HEK293 (cell line): ENCODE measurements at regions not wholly inside any gene's neighbourhood (a gene's known extent, or its start where the extent isn't known, plus 50 kb on each side); places are given as distances from the start of the nearest gene placed in this dataset.

Source experiments
- CTCF ChIA-PET: fragments of 350-600 bp; formaldehyde crosslinking; extraction: SDS; loops from one replicate; lab custom pipeline; 2021; ENCODE audit warnings: antibody characterized with exemption; lab: Yijun Ruan, JAX
- POLR2A ChIA-PET: fragments of 300-600 bp; formaldehyde crosslinking; extraction: SDS; loops from one replicate; lab custom pipeline; 2020; ENCODE audit warnings: antibody characterized with exemption, inconsistent platforms; lab: Yijun Ruan, JAX
- H3K27ac ChIP-seq: fragments of 200-500 bp; sonication (Bioruptor generic); 2 replicates; pipeline ENCODE4 v1.5.1; 2014; ENCODE audit warnings: low read depth, low read length, control low read depth, inconsistent platforms; ENCODE audit errors: extremely low read depth
- H3K36me3 ChIP-seq, 2 experiments: fragments of 200-500 bp in 1 of 2; sonication (Bioruptor generic) in 1 of 2; 1 replicate in 1 of 2; 2 replicates in 1 of 2; pipeline ENCODE4 v1.5.1; 2014 to 2017; ENCODE audit warnings: inconsistent platforms in 2 of 2, low read length in 2 of 2; ENCODE audit not compliant: control insufficient read depth in 2 of 2, insufficient read depth in 1 of 2
- H3K4me1 ChIP-seq: fragments of 200-500 bp; sonication (Bioruptor generic); 2 replicates; pipeline ENCODE4 v1.5.1; 2014; ENCODE audit warnings: mild to moderate bottlenecking, low read length, inconsistent platforms; ENCODE audit not compliant: control insufficient read depth, insufficient read depth
- H3K4me3 ChIP-seq: 2 replicates; pipeline ENCODE4 v1.5.1; 2011; ENCODE audit warnings: low read depth, mild to moderate bottlenecking, control low read depth, low read length, moderate library complexity
- H3K9me3 ChIP-seq: fragments of 200-500 bp; sonication (Bioruptor generic); 2 replicates; pipeline ENCODE4 v1.5.1; 2014; ENCODE audit warnings: low read depth, low read length, inconsistent platforms; ENCODE audit not compliant: control insufficient read depth, insufficient read depth
- GFI1B ChIP-seq: fragments of 450-650 bp; formaldehyde crosslinking; IDR thresholded peaks from 2 replicates; pipeline ENCODE4 v1.5.1; 2016; ENCODE audit warnings: missing biosample characterization, missing genetic modification characterization
- OVOL3 ChIP-seq: fragments of 450-650 bp; formaldehyde crosslinking; IDR thresholded peaks from 2 replicates; pipeline ENCODE4 v1.5.1; 2016; ENCODE audit warnings: missing biosample characterization, missing genetic modification characterization
- SCRT1 ChIP-seq: fragments of 450-650 bp; formaldehyde crosslinking; IDR thresholded peaks from 2 replicates; pipeline ENCODE4 v1.5.1; 2016; ENCODE audit warnings: missing biosample characterization, missing genetic modification characterization, borderline replicate concordance
- ZIC2 ChIP-seq: fragments of 450-650 bp; formaldehyde crosslinking; IDR thresholded peaks from 2 replicates; pipeline ENCODE4 v1.5.1; 2016; ENCODE audit warnings: missing biosample characterization, missing genetic modification characterization
- ZNF114 ChIP-seq: fragments of 450-650 bp; formaldehyde crosslinking; IDR thresholded peaks from 2 replicates; pipeline ENCODE4 v1.5.0; 2017; ENCODE audit warnings: missing biosample characterization, missing genetic modification characterization
- ZNF138 ChIP-seq: fragments of 450-650 bp; formaldehyde crosslinking; IDR thresholded peaks from 2 replicates; pipeline ENCODE4 v1.5.1; 2016; ENCODE audit warnings: missing biosample characterization, missing genetic modification characterization, borderline replicate concordance
- ZNF157 ChIP-seq: fragments of 450-650 bp; formaldehyde crosslinking; IDR thresholded peaks from 2 replicates; pipeline ENCODE4 v1.5.1; 2016; ENCODE audit warnings: missing biosample characterization, missing genetic modification characterization
- ZNF169 ChIP-seq: fragments of 450-650 bp; formaldehyde crosslinking; IDR thresholded peaks from 2 replicates; pipeline ENCODE4 v1.5.1; 2016; ENCODE audit warnings: missing biosample characterization, missing genetic modification characterization
- ZNF174 ChIP-seq: fragments of 450-650 bp; formaldehyde crosslinking; IDR thresholded peaks from 2 replicates; pipeline ENCODE4 v1.5.0; 2017; ENCODE audit warnings: missing biosample characterization, mild to moderate bottlenecking, missing genetic modification characterization
- ZNF175 ChIP-seq: fragments of 450-650 bp; formaldehyde crosslinking; IDR thresholded peaks from 2 replicates; pipeline ENCODE4 v1.5.1; 2016; ENCODE audit warnings: missing biosample characterization, missing genetic modification characterization
- ZNF2 ChIP-seq: fragments of 450-650 bp; formaldehyde crosslinking; IDR thresholded peaks from 2 replicates; pipeline ENCODE4 v1.5.1; 2016; ENCODE audit warnings: missing biosample characterization, missing genetic modification characterization
- ZNF24 ChIP-seq: fragments of 450-650 bp; formaldehyde crosslinking; IDR thresholded peaks from 2 replicates; pipeline ENCODE4 v1.5.1; 2016; ENCODE audit warnings: missing biosample characterization, missing genetic modification characterization
- ZNF324 ChIP-seq: fragments of 450-650 bp; formaldehyde crosslinking; IDR thresholded peaks from 2 replicates; pipeline ENCODE4 v1.5.1; 2016; ENCODE audit warnings: missing biosample characterization, missing genetic modification characterization
- ZNF37A ChIP-seq: fragments of 450-650 bp; IDR thresholded peaks from 2 replicates; pipeline ENCODE4 v1.5.1; 2018; ENCODE audit warnings: missing biosample characterization, missing genetic modification characterization
- ZNF549 ChIP-seq: fragments of 450-650 bp; IDR thresholded peaks from 2 replicates; pipeline ENCODE4 v1.5.1; 2018; ENCODE audit warnings: missing biosample characterization, missing genetic modification characterization, mild to moderate bottlenecking, inconsistent platforms, moderate library complexity
- ZNF585B ChIP-seq: fragments of 450-650 bp; formaldehyde crosslinking; IDR thresholded peaks from 2 replicates; pipeline ENCODE4 v1.5.1; 2016; ENCODE audit warnings: missing biosample characterization, missing genetic modification characterization
- ZNF623 ChIP-seq: fragments of 450-650 bp; formaldehyde crosslinking; IDR thresholded peaks from 2 replicates; pipeline ENCODE4 v1.5.1; 2016; ENCODE audit warnings: missing biosample characterization, missing genetic modification characterization
- TF ChIP-seq, protein P1 (sequence below): fragments of 450-650 bp; formaldehyde crosslinking; IDR thresholded peaks from 2 replicates; pipeline ENCODE4 v1.5.0; 2017; ENCODE audit warnings: missing biosample characterization, missing genetic modification characterization, borderline replicate concordance
- TF ChIP-seq, protein P2 (sequence below): fragments of 450-650 bp; formaldehyde crosslinking; conservative IDR thresholded peaks from 2 replicates; pipeline ENCODE4 v1.5.1; 2016; ENCODE audit warnings: low read depth, missing biosample characterization, missing genetic modification characterization
- TF ChIP-seq, protein P3 (sequence below): fragments of 450-650 bp; formaldehyde crosslinking; IDR thresholded peaks from 2 replicates; pipeline ENCODE4; 2016; ENCODE audit warnings: missing biosample characterization, missing genetic modification characterization
- TF ChIP-seq, protein P4 (sequence below): fragments of 450-650 bp; formaldehyde crosslinking; conservative IDR thresholded peaks from 2 replicates; pipeline ENCODE4 v1.5.1; 2016; ENCODE audit warnings: low read depth, missing biosample characterization, missing genetic modification characterization
- TF ChIP-seq, protein P5 (sequence below): fragments of 450-650 bp; formaldehyde crosslinking; IDR thresholded peaks from 2 replicates; pipeline ENCODE4 v1.5.1; 2016; ENCODE audit warnings: missing biosample characterization, missing genetic modification characterization, borderline replicate concordance

DNA sequence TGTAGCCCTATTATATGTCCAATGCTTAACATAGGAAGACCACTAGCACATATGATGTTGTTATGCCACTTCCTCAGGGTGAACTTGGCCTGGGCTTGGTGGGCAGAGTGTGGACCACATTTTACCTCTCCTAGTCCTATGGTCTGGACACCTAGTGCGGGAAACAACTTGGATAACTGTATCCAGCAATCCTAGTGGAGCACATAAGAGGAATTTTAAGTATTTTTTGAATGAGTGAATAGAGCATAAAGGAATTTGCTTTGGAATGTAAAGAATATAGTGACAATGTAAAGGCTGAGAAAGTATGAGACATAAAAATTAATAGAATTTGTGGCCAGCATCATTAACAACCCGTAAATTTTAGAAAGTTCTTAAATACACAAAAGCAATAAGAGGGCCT, 528.9 kb downstream of the IGSF11 start (continued):
- TF ChIP-seq, protein P1, sequence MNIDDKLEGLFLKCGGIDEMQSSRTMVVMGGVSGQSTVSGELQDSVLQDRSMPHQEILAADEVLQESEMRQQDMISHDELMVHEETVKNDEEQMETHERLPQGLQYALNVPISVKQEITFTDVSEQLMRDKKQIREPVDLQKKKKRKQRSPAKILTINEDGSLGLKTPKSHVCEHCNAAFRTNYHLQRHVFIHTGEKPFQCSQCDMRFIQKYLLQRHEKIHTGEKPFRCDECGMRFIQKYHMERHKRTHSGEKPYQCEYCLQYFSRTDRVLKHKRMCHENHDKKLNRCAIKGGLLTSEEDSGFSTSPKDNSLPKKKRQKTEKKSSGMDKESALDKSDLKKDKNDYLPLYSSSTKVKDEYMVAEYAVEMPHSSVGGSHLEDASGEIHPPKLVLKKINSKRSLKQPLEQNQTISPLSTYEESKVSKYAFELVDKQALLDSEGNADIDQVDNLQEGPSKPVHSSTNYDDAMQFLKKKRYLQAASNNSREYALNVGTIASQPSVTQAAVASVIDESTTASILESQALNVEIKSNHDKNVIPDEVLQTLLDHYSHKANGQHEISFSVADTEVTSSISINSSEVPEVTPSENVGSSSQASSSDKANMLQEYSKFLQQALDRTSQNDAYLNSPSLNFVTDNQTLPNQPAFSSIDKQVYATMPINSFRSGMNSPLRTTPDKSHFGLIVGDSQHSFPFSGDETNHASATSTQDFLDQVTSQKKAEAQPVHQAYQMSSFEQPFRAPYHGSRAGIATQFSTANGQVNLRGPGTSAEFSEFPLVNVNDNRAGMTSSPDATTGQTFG (tag by site-specific recombination): no peak
- TF ChIP-seq ZNF549 (tag by site-specific recombination) (no peak), ZNF169 (tag by site-specific recombination) (no peak), SCRT1 (tag by site-specific recombination) (no peak), ZNF623 (tag by site-specific recombination) (no peak), ZNF174 (no peak)
- TF ChIP-seq, protein P2, sequence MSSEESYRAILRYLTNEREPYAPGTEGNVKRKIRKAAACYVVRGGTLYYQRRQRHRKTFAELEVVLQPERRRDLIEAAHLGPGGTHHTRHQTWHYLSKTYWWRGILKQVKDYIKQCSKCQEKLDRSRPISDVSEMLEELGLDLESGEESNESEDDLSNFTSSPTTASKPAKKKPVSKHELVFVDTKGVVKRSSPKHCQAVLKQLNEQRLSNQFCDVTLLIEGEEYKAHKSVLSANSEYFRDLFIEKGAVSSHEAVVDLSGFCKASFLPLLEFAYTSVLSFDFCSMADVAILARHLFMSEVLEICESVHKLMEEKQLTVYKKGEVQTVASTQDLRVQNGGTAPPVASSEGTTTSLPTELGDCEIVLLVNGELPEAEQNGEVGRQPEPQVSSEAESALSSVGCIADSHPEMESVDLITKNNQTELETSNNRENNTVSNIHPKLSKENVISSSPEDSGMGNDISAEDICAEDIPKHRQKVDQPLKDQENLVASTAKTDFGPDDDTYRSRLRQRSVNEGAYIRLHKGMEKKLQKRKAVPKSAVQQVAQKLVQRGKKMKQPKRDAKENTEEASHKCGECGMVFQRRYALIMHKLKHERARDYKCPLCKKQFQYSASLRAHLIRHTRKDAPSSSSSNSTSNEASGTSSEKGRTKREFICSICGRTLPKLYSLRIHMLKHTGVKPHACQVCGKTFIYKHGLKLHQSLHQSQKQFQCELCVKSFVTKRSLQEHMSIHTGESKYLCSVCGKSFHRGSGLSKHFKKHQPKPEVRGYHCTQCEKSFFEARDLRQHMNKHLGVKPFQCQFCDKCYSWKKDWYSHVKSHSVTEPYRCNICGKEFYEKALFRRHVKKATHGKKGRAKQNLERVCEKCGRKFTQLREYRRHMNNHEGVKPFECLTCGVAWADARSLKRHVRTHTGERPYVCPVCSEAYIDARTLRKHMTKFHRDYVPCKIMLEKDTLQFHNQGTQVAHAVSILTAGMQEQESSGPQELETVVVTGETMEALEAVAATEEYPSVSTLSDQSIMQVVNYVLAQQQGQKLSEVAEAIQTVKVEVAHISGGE (tag by site-specific recombination): no peak
- TF ChIP-seq, all 188 proteins: peak for 0

- no peaks in the 10 kb centered on the region for H3K9me3 ChIP-seq
- ChIA-PET POLR2A (interaction anchor here (0.7 kb wide), 1 partner anchor 247 kb away, joined by 6 read pairs; no protein-coding TSS in a partner anchor), CTCF (interaction anchor here (0.6 kb wide), 1 partner anchor 170 kb away, joined by 3 read pairs; no protein-coding TSS in a partner anchor)
- H3K27ac ChIP-seq: no peak overlapping the region
- H3K36me3 ChIP-seq: no peaks in the 10 kb centered on the region
- no peak overlapping the region for H3K4me3 ChIP-seq
- no peaks in the 10 kb centered on the region for H3K4me1 ChIP-seq
- no peak for TF ChIP-seq ZIC2 (tag by site-specific recombination)
- TF ChIP-seq, protein P3, sequence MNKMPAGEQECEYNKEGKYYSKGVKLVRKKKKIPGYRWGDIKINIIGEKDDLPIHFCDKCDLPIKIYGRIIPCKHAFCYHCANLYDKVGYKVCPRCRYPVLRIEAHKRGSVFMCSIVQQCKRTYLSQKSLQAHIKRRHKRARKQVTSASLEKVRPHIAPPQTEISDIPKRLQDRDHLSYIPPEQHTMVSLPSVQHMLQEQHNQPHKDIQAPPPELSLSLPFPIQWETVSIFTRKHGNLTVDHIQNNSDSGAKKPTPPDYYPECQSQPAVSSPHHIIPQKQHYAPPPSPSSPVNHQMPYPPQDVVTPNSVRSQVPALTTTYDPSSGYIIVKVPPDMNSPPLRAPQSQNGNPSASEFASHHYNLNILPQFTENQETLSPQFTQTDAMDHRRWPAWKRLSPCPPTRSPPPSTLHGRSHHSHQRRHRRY (tag by site-specific recombination): no peak
- TF ChIP-seq, protein P4, sequence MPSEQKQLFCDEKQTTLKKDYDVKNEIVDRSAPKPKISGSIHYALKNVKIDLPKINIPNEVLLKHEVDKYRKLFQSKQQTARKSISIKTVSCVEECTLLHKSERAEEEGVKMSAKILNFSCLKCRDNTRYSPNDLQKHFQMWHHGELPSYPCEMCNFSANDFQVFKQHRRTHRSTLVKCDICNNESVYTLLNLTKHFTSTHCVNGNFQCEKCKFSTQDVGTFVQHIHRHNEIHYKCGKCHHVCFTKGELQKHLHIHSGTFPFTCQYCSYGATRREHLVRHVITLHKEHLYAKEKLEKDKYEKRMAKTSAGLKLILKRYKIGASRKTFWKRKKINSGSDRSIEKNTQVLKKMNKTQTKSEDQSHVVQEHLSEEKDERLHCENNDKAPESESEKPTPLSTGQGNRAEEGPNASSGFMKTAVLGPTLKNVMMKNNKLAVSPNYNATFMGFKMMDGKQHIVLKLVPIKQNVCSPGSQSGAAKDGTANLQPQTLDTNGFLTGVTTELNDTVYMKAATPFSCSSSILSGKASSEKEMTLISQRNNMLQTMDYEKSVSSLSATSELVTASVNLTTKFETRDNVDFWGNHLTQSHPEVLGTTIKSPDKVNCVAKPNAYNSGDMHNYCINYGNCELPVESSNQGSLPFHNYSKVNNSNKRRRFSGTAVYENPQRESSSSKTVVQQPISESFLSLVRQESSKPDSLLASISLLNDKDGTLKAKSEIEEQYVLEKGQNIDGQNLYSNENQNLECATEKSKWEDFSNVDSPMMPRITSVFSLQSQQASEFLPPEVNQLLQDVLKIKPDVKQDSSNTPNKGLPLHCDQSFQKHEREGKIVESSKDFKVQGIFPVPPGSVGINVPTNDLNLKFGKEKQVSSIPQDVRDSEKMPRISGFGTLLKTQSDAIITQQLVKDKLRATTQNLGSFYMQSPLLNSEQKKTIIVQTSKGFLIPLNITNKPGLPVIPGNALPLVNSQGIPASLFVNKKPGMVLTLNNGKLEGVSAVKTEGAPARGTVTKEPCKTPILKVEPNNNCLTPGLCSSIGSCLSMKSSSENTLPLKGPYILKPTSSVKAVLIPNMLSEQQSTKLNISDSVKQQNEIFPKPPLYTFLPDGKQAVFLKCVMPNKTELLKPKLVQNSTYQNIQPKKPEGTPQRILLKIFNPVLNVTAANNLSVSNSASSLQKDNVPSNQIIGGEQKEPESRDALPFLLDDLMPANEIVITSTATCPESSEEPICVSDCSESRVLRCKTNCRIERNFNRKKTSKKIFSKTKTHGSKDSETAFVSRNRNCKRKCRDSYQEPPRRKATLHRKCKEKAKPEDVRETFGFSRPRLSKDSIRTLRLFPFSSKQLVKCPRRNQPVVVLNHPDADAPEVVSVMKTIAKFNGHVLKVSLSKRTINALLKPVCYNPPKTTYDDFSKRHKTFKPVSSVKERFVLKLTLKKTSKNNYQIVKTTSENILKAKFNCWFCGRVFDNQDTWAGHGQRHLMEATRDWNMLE: no peak
- no peak for TF ChIP-seq OVOL3
- TF ChIP-seq ZNF175 (tag by site-specific recombination): no peak
- TF ChIP-seq ZNF37A (tag by site-specific recombination): no peak
- TF ChIP-seq, protein P5, sequence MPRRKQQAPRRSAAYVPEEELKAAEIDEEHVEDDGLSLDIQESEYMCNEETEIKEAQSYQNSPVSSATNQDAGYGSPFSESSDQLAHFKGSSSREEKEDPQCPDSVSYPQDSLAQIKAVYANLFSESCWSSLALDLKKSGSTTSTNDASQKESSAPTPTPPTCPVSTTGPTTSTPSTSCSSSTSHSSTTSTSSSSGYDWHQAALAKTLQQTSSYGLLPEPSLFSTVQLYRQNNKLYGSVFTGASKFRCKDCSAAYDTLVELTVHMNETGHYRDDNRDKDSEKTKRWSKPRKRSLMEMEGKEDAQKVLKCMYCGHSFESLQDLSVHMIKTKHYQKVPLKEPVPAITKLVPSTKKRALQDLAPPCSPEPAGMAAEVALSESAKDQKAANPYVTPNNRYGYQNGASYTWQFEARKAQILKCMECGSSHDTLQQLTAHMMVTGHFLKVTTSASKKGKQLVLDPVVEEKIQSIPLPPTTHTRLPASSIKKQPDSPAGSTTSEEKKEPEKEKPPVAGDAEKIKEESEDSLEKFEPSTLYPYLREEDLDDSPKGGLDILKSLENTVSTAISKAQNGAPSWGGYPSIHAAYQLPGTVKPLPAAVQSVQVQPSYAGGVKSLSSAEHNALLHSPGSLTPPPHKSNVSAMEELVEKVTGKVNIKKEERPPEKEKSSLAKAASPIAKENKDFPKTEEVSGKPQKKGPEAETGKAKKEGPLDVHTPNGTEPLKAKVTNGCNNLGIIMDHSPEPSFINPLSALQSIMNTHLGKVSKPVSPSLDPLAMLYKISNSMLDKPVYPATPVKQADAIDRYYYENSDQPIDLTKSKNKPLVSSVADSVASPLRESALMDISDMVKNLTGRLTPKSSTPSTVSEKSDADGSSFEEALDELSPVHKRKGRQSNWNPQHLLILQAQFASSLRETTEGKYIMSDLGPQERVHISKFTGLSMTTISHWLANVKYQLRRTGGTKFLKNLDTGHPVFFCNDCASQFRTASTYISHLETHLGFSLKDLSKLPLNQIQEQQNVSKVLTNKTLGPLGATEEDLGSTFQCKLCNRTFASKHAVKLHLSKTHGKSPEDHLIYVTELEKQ: no peak
- TF ChIP-seq GFI1B (tag by site-specific recombination): no peak
- TF ChIP-seq ZNF24 (tag by site-specific recombination): no peak
- TF ChIP-seq ZNF157 (tag by site-specific recombination): no peak
- no peak for TF ChIP-seq ZNF138
- TF ChIP-seq ZNF114 (tag by site-specific recombination): no peak
- no peak for TF ChIP-seq ZNF174
- TF ChIP-seq ZNF585B (tag by site-specific recombination): no peak
- TF ChIP-seq ZNF324: no peak
- TF ChIP-seq ZNF2 (tag by site-specific recombination): no peak
Observed at GRCh38 chr3:118511402-118511801, 523.2 kb downstream of the IGSF11 start.
